HG03066 (cell line): ENCODE measurements at regions not wholly inside any gene's neighbourhood (a gene's known extent, or its start where the extent isn't known, plus 50 kb on each side); places are given as distances from the start of the nearest gene placed in this dataset.
"Not testable (repeated sequence)": the region's sequence is repeated elsewhere in the genome, so short reads cannot be mapped to it uniquely, and the experiment has no call there.

Experiments used
- ATAC-seq: cut with Tn5 transposase; IDR thresholded peaks from one replicate; pipeline ENCODE4 v1.9.1; 2021; ENCODE audit warnings: low read depth; ENCODE audit not compliant: unreplicated experiment

DNA sequence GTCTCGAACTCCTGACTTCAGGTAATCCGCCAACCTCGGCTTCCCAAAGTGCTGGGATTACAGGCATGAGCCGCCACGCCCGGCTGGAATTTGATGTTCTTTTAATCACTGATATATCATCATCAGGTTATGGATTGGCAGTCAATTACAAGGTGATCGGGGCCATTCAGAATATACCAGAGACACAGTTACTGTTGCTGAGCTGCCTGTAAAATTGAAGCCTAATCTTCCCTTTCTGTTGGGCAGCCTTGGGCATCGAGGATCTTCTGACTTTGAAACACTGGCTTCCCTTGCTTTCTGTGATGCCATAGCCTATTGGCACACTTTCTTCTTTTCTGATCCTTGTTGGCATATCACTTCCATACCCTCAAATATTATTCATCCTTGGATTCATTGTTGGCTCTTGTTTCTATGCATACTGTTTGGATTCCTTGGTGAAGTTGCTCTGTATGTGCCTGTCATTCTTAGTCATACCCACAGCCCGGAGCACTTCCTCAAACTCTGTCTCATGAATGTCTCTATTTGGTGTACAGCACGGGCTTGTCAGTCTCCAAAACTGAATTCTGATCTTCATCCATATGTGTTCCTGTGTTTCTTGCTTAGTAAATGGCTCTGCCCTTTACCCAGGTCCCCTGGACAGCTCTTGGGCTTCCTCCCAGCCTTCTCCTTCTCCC lies 85.6 kb upstream of the CRYM start:
- not testable (repeated sequence) for ATAC-seq

GRCh38 chr16:21361612-21362227 lies 83.6 kb upstream of the CRYM start:
- ATAC-seq = not testable (repeated sequence)

DNA sequence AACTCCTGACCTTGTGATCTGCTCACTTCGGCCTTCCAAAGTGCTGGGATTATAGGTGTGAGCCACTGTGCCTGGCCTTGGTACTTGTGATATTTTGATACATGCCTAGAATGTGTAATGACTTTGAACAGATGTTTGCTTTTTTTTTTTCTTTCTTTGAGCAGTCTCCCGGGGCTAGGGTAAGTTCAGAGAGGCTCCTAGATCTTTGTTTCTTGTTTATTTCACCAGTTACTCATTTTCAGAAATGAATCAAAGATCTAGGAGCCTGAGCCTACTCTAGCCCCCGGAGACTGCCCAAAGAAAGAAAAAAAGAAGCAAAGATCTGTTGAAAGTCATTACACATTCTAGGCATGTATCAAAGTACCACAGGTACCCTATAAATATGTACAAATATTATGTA lies 83.0 kb upstream of the CRYM start:
- not testable (repeated sequence) for ATAC-seq

GRCh38 chr16:21359513-21359912 lies 81.4 kb upstream of the CRYM start:
- ATAC-seq = not testable (repeated sequence)

DNA sequence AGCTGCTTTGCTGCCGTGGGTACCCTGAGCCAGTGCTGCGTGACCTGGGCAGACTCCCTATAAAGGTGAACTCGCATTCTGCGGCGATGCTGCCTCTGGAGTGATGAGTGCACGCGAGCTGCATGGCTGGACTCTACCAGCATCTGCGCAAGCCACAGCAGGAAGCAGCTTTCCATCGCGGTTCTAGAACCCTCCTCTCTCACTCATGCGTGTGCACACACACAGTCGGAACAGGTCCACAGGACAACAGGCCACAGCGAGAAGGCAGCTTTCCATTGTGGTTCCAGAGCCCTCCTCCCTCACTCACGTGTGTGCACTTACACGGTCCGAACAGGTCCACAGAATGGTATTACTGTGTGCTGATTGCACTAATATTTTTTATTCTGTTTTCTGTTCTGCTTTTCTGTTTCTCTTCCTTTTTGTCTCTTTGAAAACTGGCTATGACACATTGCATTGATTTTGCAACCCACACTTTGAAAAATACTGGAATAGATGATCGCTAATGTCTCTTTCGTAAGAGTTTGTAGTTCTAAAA lies 80.2 kb upstream of the CRYM start:
- ATAC-seq = peak; percentile 54

- ATAC-seq = not testable (repeated sequence)
Measured at GRCh38 chr16:21356308-21356707, 78.2 kb upstream of the CRYM start.

DNA sequence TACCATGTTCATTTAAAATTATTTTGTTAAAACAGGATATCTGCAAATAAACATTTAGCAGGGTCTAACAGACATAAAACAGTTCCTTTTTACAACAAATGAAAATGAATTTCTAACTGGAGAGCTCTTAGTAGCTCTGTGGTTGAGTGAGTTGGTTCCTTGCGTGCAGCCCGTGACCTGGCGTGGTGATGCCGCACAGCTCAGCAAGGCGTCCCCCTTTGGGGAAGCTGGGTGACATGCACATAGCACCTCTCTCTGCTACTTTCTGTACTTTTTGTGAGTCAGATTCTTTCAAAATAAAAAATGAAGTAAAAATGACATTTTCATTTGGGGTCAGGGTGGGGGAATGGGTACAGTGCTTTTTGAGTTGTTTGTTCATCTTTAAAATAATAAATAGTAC lies 73.3 kb upstream of the CRYM start:
- not testable (repeated sequence) for ATAC-seq

DNA sequence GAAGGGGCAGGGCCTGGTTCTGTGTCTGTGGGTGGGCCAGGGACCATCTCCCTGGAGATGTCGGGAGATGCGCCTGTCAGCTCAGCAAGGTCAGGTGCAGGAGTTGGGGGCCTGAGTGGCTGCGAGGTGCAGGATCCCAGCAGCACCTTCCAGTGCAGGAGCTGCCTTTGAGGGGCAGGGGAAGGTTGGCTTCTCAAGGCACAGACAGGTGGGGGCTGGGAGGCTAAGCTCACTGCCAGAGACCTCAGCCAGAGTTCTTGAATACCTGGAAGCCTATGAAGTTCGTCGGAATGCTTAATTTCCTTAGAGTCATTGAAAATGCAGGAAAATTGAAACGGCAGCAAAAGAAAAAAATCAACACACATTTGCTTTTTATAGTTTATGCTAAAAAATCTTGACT lies 72.8 kb upstream of the CRYM start:
- not testable (repeated sequence) for ATAC-seq

DNA sequence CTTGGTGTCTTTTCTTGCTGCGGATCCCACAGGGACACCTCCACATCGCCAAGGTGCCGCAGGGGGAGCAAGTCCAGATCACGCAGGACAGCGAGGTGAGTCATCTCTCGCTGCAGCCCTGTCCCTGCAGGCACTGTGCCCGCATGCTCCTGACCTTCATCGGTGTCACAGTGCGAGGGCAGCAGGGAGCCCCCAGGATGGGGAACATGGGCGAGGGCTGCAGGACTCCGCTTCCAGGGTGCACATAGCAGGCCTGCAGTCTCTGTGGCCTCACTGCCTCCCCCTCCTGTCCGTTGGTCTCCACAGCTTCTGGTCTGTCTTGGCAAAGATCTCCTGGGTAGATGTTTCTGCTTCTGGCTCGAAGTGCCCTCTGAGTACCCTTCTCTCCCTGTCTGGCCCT lies 71.2 kb upstream of the CRYM start:
- ATAC-seq = not testable (repeated sequence)

- ATAC-seq = not testable (repeated sequence)
Measured at GRCh38 chr16:21348815-21349214, 70.7 kb upstream of the CRYM start.

DNA sequence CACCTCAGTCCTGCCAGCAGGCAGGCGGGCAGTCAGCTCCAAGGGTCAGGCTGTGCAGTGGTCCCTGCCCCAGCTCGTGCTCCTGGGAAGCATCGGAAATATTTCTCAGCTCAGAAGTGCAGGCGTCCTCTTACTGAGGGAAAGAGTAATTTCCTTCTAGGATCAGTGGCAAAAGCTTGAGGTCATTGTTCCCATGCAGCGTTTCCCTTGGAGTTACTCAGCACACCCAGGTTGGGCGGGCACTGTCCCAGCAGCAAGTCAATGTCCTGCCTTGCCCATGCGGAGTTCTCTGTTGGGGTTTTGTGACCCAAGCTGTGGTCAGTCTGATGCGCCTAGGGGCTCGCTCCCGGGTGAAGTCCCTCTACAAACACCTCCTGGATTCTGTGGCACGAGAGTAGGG lies 69.4 kb upstream of the CRYM start:
- not testable (repeated sequence) for ATAC-seq

DNA sequence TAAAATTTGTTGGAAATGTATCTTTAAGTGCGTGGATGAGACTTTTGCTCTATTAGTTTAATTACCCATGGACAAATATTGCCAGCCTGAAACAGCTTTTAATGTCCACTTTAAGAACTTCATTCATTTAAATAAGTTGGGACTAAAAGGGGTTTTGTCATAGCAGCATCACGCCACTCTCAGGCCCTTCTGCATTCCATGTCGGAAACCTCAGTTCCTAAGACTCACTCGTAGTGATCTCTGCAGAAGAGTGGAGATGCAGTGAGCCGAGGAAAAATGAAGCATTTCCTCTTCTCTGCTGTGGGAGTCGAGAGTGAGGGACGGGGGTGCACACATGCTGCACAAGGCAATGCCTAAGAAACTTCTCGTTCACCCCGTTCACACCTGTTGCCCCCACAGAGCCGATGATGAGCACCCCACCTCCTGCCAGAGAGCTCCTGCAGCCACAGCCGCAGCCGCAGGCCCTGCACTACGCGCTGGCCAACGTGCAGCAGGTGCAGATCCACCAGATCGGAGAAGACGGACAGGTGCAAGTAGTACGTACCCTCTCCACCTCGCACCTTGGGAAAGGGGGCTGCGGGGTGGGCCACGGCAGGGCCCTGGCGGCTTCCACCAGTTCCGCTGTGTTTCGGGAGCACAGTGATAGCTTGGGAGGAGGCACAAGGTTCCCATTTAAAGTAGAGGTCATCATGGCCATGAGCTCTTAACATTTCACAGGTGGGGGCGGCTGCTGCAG lies 68.8 kb upstream of the CRYM start:
- not testable (repeated sequence) for ATAC-seq

DNA sequence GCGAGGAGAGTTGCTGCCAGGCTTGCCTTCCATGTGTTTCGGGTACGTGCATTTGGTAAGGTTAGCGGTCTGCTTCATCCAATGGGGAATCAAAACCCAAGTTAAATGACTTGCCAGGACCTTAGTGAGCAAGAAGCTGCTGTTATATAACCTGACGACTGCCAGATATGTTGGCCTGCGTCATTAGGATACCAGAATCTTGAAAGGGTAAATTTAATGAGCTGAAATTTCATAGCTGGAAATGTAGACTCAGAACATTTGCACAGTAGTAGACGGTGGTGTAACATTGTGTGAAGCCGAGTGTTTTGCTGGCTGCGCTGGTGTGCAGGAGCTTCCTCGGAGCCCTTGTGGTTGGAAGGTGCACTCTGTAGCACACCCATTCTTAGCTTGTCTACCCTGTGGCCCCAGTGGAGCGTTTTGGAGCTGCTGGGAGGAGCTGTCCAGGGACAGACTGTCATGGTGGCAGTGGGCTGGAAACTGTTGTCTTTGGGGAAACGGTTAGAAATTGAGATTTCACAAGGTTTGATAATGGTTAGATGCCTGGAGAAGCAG lies 66.3 kb upstream of the CRYM start:
- not testable (repeated sequence) for ATAC-seq

GRCh38 chr16:21341101-21341500 lies 63.0 kb upstream of the CRYM start:
- ATAC-seq = no peak

DNA sequence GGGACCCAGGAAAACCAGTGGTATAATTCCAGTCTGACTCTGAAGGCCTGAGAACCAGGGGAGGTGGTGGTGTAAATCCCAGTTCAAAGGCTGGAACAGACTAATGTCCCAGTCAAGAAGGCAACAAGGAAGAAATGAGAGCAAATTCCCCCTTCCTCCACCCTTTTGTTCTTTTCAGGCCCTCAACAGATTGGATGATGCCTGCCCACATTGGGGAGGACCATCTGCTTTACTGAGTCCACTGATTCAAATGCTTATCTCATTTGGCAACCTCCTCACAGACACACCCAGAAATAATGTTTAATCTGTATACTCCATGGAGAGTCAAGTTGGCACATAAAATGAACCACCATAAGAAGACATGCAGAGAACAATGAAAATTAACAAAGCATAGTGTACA lies 61.9 kb upstream of the CRYM start:
- ATAC-seq = no peak

DNA sequence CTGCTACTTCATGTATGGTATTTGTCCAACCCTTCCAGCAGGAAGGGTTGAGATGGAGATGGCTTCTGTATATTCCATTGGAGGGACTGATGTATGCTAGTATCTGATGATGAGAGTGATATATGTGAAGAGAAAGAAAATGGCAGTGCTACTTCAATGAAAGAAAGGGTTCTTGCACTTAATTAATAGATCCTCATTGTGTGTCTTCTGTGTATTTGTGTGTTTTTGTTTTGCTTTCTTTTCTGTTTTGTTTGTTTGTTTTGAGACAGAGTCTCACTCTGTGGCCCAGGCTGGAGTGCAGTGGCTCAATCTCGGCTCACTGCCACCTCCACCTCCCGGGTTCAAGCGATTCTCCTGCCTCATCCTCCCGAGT lies 61.2 kb upstream of the CRYM start:
- ATAC-seq = no peak

DNA sequence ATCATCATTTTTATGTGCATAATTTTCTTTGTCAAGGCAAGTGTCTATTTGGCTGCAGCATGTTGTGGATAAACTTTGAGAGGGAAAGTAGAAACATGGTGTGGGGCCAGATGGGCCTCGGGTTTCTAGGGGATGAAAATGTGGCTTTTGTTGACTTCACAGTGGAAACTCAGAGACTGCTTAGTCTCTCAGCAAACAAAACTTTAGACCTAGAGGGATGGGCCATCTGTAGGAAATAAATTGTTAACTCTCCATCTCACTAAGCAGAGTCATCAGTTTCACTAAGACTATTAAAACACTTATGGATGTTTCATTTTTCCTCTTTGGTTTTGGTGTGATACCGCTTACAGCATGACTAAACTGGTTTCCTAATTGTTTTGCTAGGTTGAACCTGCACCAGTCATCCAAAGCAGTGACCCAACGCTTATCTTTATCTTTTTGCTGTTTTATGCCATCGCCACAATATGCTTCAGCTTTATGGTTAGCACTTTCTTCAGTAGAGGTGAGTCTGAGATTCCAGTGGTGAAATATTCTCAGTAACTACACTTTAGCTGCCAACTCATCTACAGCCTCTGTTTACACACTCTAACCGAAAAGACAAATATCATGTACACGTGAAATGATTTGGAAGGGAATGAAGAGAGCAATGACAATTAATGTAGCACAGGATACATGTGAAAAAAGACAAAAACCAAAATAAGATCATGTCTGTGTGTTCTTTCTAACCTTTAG lies 60.6 kb upstream of the CRYM start:
- no peak for ATAC-seq

GRCh38 chr16:21336231-21336630 lies 58.1 kb upstream of the CRYM start:
- no peak for ATAC-seq

DNA sequence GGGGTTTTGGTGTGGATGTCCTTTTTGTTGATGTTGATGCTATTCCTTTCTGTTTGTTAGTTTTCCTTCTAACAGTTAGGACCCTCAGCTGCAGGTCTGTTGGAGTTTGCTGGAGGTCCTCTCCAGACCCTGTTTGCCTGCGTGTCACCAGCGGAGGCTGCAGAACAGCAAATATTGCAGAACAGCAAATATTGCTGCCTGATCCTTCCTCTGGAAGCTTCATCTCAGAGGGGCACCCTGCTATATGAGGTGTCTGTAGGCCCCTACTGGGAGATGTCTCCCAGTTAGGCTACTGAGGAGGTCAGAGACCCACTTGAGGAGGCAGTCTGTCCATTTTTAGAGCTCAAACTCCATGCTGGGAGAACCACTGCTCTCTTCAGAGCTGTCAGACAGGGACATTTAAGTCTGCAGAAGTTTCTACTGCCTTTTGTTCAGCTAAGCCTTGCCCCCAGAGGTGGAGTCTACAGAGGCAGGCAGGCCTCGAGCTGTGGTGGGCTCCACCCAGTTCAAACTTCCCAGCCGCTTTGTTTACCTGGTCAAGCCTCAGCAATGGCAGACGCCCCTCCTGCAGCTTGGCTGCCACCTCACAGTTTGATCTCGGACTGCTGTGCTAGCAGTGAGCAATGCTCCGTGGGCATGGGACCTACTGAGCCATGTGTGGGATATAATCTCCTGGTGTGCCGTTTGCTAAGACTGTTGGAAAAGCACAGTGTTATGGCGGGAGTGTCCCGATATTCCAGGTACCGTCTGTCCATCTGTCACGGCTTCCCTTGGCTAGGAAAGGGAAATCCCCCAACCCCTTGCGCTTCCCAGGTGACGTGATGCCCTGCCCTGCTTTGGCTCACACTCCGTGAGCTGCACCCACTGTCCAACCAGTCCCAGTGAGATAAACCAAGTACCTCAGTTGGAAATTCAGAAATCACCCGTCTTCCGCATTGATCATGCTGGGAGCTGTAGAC lies 56.4 kb upstream of the CRYM start:
- not testable (repeated sequence) for ATAC-seq
